ENCODE measurements at regions not wholly inside any gene's neighbourhood (a gene's known extent, or its start where the extent isn't known, plus 50 kb on each side); places are given as distances from the start of the nearest gene placed in this dataset.

GRCh38 chr4:18840481-18840880 lies 818.9 kb upstream of the LCORL start:
- Mint-ChIP-seq H3K27ac (no peak overlapping the region), H3K36me3 (ENCODE audit: low read depth) (no peaks in the 10 kb centered on the region), H3K9me3 (peaks cover 9% of the 10 kb centered on the region), H3K4me3 (no peak overlapping the region), H3K27me3 (no peaks in the 10 kb centered on the region), H3K4me1 (ENCODE audit: low read depth) (no peaks in the 10 kb centered on the region)
- DNase-seq, result no peak

GRCh38 chr4:18816228-18816895 lies 794.8 kb upstream of the LCORL start:
- Mint-ChIP-seq H3K27ac (no peak overlapping the region), H3K4me3 (no peak overlapping the region), H3K4me1 (ENCODE audit: low read depth) (no peaks in the 10 kb centered on the region), H3K36me3 (ENCODE audit: low read depth) (no peaks in the 10 kb centered on the region), H3K9me3 (peaks cover 3% of the 10 kb centered on the region), H3K27me3 (no peaks in the 10 kb centered on the region)
- no peak for DNase-seq

- H3K27me3 Mint-ChIP-seq, result no peaks in the 10 kb centered on the region
- no peak overlapping the region for H3K4me3 Mint-ChIP-seq
- H3K27ac Mint-ChIP-seq, result no peak overlapping the region
- no peaks in the 10 kb centered on the region for H3K4me1 Mint-ChIP-seq (ENCODE audit: low read depth)
- no peak for DNase-seq
- H3K9me3 Mint-ChIP-seq, result peaks cover 3% of the 10 kb centered on the region
- no peaks in the 10 kb centered on the region for H3K36me3 Mint-ChIP-seq (ENCODE audit: low read depth)
Observed at GRCh38 chr4:18815779-18816173, 794.2 kb upstream of the LCORL start.

GRCh38 chr4:18815081-18815778 lies 793.7 kb upstream of the LCORL start:
- Mint-ChIP-seq H3K27ac (no peak overlapping the region), H3K36me3 (ENCODE audit: low read depth) (no peaks in the 10 kb centered on the region), H3K4me1 (ENCODE audit: low read depth) (no peaks in the 10 kb centered on the region), H3K27me3 (no peaks in the 10 kb centered on the region), H3K9me3 (peaks cover 3% of the 10 kb centered on the region), H3K4me3 (no peak overlapping the region)
- DNase-seq, result no peak

DNA sequence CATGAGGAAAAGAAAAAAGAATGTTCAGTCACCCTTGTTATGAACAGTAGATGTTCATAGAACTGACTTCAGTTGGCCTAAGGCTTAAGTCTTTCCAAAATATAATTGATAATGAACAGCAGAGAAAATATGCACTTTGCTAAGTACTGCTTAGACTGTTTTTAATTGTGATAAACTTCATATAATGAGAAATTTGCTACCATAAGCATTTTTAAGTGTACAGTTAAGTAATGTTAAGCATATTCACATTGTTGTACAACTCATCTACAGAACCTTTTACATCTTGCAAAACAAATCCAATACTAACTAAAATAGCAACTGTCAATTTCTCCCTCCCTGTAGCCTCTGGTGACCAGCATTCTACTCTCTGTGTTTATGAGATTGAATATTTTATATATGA lies 792.2 kb upstream of the LCORL start:
- Mint-ChIP-seq H3K9me3 (peaks cover 5% of the 10 kb centered on the region), H3K27ac (no peak overlapping the region), H3K4me3 (no peak overlapping the region), H3K4me1 (ENCODE audit: low read depth) (no peaks in the 10 kb centered on the region), H3K36me3 (ENCODE audit: low read depth) (no peaks in the 10 kb centered on the region), H3K27me3 (no peaks in the 10 kb centered on the region)
- DNase-seq, result no peak

- no peaks in the 10 kb centered on the region for H3K4me1 Mint-ChIP-seq (ENCODE audit: low read depth)
- H3K27me3 Mint-ChIP-seq, result no peaks in the 10 kb centered on the region
- no peak overlapping the region for H3K4me3 Mint-ChIP-seq
- H3K36me3 Mint-ChIP-seq (ENCODE audit: low read depth), result no peaks in the 10 kb centered on the region
- H3K9me3 Mint-ChIP-seq, result peaks cover 6% of the 10 kb centered on the region
- DNase-seq, result no peak
- no peak overlapping the region for H3K27ac Mint-ChIP-seq
Observed at GRCh38 chr4:18813055-18813454, 791.5 kb upstream of the LCORL start.

GRCh38 chr4:18803781-18804180 lies 782.2 kb upstream of the LCORL start:
- H3K27me3 Mint-ChIP-seq, result no peaks in the 10 kb centered on the region
- H3K9me3 Mint-ChIP-seq, result peaks cover 3% of the 10 kb centered on the region
- H3K27ac Mint-ChIP-seq, result no peak overlapping the region
- H3K36me3 Mint-ChIP-seq (ENCODE audit: low read depth), result no peaks in the 10 kb centered on the region
- no peaks in the 10 kb centered on the region for H3K4me1 Mint-ChIP-seq (ENCODE audit: low read depth)
- no peak for DNase-seq
- no peak overlapping the region for H3K4me3 Mint-ChIP-seq

DNA sequence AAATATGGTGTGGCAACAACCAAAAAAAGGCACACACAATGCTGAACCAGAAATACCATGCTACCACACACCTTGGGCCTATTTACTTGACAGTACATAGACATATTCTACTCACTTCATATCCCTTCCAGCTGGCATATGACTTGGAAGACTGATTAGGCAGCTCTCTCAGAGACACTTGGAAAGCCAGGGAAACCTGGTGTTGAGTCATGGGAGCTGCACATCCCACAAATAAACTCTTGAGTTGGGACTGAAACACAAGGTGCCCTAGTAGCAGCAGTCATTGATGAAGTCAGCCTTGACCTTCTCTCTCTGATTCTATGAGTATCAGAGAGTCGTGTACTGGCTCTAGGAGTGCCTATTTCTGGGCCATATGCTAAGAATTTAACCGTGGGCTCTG lies 776.6 kb upstream of the LCORL start:
- DNase-seq, result no peak

DNA sequence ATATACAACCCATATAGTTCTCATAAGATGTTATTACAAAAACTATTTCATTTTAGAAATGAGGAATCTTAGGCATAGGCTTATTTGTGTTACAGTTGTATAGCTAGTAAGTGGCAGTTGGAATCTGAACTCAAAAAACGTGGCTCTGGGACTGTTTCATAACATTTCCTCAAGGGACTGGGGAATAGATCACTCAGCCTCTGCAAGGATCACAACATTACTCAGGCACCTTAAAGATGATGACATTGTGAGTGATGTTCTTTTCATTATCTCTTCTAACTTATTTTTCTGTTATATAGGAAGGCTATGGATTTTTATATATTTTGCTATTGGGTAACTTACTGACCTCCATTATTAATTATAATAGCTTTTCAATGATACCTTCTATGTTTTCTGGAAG lies 774.2 kb upstream of the LCORL start:
- Mint-ChIP-seq H3K36me3 (ENCODE audit: low read depth) (no peaks in the 10 kb centered on the region), H3K9me3 (peaks cover 4% of the 10 kb centered on the region), H3K4me1 (ENCODE audit: low read depth) (no peaks in the 10 kb centered on the region), H3K27me3 (no peaks in the 10 kb centered on the region), H3K4me3 (no peak overlapping the region), H3K27ac (no peak overlapping the region)
- no peak for DNase-seq

More for the DNA sequence above, 776.6 kb upstream of the LCORL start:
- no peaks in the 10 kb centered on the region for H3K36me3 Mint-ChIP-seq (ENCODE audit: low read depth)
- no peak overlapping the region for H3K4me3 Mint-ChIP-seq
- H3K27ac Mint-ChIP-seq, result no peak overlapping the region
- no peaks in the 10 kb centered on the region for H3K27me3 Mint-ChIP-seq
- H3K4me1 Mint-ChIP-seq (ENCODE audit: low read depth), result no peaks in the 10 kb centered on the region
- H3K9me3 Mint-ChIP-seq, result peaks cover 4% of the 10 kb centered on the region

- H3K9me3 Mint-ChIP-seq, result peaks cover 6% of the 10 kb centered on the region
Observed at GRCh38 chr4:18777190-18777930, 755.8 kb upstream of the LCORL start.

DNA sequence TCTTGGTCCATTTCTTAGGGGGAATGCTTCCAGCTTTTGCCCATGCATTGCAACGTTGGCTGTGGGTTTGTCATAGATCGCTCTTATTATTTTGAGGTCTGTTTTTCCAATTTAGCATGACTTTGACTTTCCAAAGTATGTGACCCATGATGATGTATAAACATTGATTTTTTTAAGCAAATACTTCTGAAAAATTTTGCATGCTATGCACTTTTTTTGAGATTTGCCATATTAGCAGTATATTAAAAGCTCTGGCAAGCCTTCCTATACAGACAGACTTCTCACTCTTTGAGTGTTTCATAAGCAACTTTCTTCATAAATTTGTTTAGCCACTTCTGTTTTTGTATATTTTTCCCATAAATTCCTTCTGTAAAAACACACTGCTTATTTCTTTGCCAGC lies 746.4 kb upstream of the LCORL start:
- Mint-ChIP-seq H3K9me3 (peaks cover 13% of the 10 kb centered on the region), H3K36me3 (ENCODE audit: low read depth) (no peaks in the 10 kb centered on the region), H3K27ac (no peak overlapping the region), H3K4me3 (no peak overlapping the region), H3K27me3 (no peaks in the 10 kb centered on the region), H3K4me1 (ENCODE audit: low read depth) (no peaks in the 10 kb centered on the region)
- DNase-seq, result no peak

More at GRCh38 chr4:18777190-18777930, 755.8 kb upstream of the LCORL start:
- H3K4me3 Mint-ChIP-seq, result no peak overlapping the region
- H3K36me3 Mint-ChIP-seq (ENCODE audit: low read depth), result no peaks in the 10 kb centered on the region
- H3K4me1 Mint-ChIP-seq (ENCODE audit: low read depth), result no peaks in the 10 kb centered on the region
- no peaks in the 10 kb centered on the region for H3K27me3 Mint-ChIP-seq
- no peak for DNase-seq
- no peak overlapping the region for H3K27ac Mint-ChIP-seq

GRCh38 chr4:18756671-18757070 lies 735.1 kb upstream of the LCORL start:
- peaks cover 2% of the 10 kb centered on the region for H3K9me3 Mint-ChIP-seq
- H3K4me1 Mint-ChIP-seq (ENCODE audit: low read depth), result no peaks in the 10 kb centered on the region
- H3K36me3 Mint-ChIP-seq (ENCODE audit: low read depth), result no peaks in the 10 kb centered on the region
- H3K27me3 Mint-ChIP-seq, result no peaks in the 10 kb centered on the region
- no peak overlapping the region for H3K4me3 Mint-ChIP-seq
- DNase-seq, result no peak
- no peak overlapping the region for H3K27ac Mint-ChIP-seq

DNA sequence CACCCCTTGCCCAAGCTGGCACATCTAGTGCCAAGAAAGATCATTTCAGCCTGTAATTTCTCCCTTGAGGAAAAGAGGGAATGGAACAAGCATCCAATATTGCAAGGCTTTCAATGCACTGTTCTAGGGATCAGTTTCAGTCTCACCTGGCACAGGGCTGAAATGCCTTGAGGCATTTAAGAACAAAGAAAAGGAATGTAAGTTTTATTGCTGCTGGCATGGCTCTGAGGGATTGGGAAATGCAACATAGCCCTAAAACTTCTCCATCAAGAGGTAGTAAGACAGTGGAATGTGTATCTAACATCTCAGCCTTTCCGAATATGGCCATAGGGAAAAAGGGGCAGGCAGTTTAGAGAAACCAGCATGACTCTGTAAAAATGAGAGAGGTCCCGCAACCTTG lies 732.6 kb upstream of the LCORL start:
- Mint-ChIP-seq H3K4me3 (no peak overlapping the region), H3K36me3 (ENCODE audit: low read depth) (no peaks in the 10 kb centered on the region), H3K4me1 (ENCODE audit: low read depth) (no peaks in the 10 kb centered on the region), H3K27ac (no peak overlapping the region), H3K9me3 (peaks cover 3% of the 10 kb centered on the region), H3K27me3 (no peaks in the 10 kb centered on the region)
- DNase-seq, result no peak

GRCh38 chr4:18751083-18751482 lies 729.5 kb upstream of the LCORL start:
- H3K27ac Mint-ChIP-seq, result no peak overlapping the region

DNA sequence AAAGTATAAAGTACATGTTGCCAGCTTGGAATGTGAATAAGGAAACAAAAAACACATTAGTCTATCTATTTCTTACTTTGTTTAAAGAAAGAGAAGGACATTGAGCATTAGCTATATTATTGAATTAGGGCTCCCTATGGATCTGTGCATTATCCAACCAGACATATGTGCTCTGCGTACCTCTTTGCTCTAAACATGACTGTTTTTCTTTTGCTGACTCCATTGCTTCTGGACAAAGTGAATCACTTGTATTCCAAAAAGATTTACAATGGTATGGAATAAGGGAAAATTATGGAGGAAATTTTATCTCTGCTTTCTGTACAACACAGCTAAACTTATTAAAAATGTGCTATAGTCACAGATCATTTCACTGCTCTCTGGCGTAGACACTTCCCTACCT lies 727.8 kb upstream of the LCORL start:
- Mint-ChIP-seq H3K36me3 (ENCODE audit: low read depth) (no peaks in the 10 kb centered on the region), H3K4me3 (no peak overlapping the region), H3K27me3 (no peaks in the 10 kb centered on the region), H3K4me1 (ENCODE audit: low read depth) (no peaks in the 10 kb centered on the region), H3K27ac (no peak overlapping the region), H3K9me3 (peaks cover 3% of the 10 kb centered on the region)
- DNase-seq, result no peak

More at GRCh38 chr4:18751083-18751482, 729.5 kb upstream of the LCORL start:
- H3K4me3 Mint-ChIP-seq, result no peak overlapping the region
- peaks cover 3% of the 10 kb centered on the region for H3K9me3 Mint-ChIP-seq
- no peaks in the 10 kb centered on the region for H3K4me1 Mint-ChIP-seq (ENCODE audit: low read depth)
- H3K27me3 Mint-ChIP-seq, result no peaks in the 10 kb centered on the region
- DNase-seq, result no peak
- H3K36me3 Mint-ChIP-seq (ENCODE audit: low read depth), result no peaks in the 10 kb centered on the region
